Nephron progenitor cell (in vitro differentiated cells): ENCODE measurements at regions not wholly inside any gene's neighbourhood (a gene's known extent, or its start where the extent isn't known, plus 50 kb on each side); places are given as distances from the start of the nearest gene placed in this dataset.

Experiments
- DNase-seq: peaks from one replicate; pipeline ENCODE4 v3.0.0; 2021
- H3K27ac Mint-ChIP-seq: 2 replicates; pipeline ENCODE4 v1.8.0; 2021; ENCODE audit warnings: mild to moderate bottlenecking, moderate library complexity, mixed read lengths
- H3K27me3 Mint-ChIP-seq: 2 replicates; pipeline ENCODE4 v1.8.0; 2021; ENCODE audit warnings: mild to moderate bottlenecking, low read depth, mixed read lengths; ENCODE audit not compliant: poor library complexity
- H3K36me3 Mint-ChIP-seq: 2 replicates; pipeline ENCODE4 v1.8.0; 2021; ENCODE audit warnings: low read depth, mixed read lengths
- H3K4me1 Mint-ChIP-seq: 2 replicates; pipeline ENCODE4 v1.8.0; 2021; ENCODE audit warnings: mixed read lengths
- H3K4me3 Mint-ChIP-seq: 2 replicates; pipeline ENCODE4 v1.8.0; 2021; ENCODE audit warnings: mild to moderate bottlenecking, moderate library complexity, mixed read lengths
- H3K9me3 Mint-ChIP-seq: 2 replicates; pipeline ENCODE4 v1.8.0; 2021; ENCODE audit warnings: mild to moderate bottlenecking, moderate library complexity, mixed read lengths
- TF ChIP-seq, protein P1 (sequence below): fragments of 200-600 bp; sonication (generic); IDR thresholded peaks from 2 replicates; pipeline ENCODE4 v1.5.0; 2021; ENCODE audit warnings: antibody characterized with exemption

DNA sequence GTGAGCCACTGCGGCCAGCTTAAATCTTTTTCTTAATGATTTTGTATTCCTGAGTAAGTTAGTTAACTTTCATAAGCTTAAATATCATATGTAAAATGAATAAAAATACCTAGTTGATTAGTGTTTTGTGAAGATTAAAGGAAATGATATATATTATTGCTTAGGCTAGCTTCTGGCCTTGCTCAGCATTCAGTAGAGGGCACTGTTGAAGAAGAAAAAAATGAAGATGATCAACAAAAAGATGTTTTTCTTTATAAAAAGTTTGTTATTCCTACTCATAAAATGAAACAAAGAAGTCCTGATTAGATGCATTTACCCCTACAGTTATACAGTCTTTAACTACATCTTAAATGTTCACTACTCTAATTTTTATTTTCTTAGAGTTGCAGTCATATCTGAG is 797.7 kb downstream of the RAPGEF2 start:
- Mint-ChIP-seq H3K9me3 (no peaks in the 10 kb centered on the region), H3K27ac (no peak overlapping the region), H3K36me3 (no peaks in the 10 kb centered on the region), H3K4me3 (no peak overlapping the region), H3K4me1 (no peaks in the 10 kb centered on the region), H3K27me3 (no peaks in the 10 kb centered on the region)
- no peak for DNase-seq
- TF ChIP-seq, protein P1, sequence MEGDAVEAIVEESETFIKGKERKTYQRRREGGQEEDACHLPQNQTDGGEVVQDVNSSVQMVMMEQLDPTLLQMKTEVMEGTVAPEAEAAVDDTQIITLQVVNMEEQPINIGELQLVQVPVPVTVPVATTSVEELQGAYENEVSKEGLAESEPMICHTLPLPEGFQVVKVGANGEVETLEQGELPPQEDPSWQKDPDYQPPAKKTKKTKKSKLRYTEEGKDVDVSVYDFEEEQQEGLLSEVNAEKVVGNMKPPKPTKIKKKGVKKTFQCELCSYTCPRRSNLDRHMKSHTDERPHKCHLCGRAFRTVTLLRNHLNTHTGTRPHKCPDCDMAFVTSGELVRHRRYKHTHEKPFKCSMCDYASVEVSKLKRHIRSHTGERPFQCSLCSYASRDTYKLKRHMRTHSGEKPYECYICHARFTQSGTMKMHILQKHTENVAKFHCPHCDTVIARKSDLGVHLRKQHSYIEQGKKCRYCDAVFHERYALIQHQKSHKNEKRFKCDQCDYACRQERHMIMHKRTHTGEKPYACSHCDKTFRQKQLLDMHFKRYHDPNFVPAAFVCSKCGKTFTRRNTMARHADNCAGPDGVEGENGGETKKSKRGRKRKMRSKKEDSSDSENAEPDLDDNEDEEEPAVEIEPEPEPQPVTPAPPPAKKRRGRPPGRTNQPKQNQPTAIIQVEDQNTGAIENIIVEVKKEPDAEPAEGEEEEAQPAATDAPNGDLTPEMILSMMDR: no peak

DNA sequence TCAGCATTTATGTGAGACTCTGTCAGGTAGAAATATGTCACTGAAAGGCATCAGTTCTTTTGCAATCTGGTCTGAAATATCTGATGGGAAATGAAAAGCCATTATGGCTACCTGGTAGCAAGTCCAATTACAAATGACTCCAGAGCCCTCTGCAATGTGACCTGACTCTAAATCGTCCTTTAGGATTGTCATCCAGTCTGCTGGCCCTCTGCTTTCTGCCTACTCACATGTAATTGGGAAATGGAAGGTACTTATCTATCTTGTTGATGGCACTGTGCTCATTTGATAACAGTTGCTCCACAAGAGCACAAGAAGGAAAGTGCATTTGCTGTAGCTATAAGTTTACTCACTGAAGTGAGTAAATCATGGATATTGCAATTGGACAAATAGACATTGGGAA is 799.8 kb downstream of the RAPGEF2 start:
- H3K27ac Mint-ChIP-seq: no peak overlapping the region
- no peaks in the 10 kb centered on the region for H3K4me1 Mint-ChIP-seq

DNA sequence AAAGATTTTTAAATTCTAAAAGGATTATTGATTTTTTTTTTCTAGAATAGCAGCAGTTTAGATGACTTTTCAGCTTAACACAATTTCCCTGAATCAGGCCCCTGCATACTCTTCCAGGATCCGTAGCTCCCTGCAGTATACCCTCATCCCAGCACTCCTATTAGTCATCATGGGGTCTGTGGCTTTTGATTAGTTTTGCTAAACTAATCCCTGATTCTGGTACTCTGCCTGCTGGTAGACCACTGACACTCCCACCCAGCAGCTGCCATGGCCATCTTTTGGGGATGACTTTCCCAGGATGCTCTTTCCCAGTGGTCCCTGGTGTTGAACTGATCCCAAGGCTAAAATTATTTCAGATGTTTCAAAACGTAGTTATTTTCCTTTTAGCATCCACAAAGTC is 802.0 kb downstream of the RAPGEF2 start:
- TF ChIP-seq, protein P1: no peak
- Mint-ChIP-seq H3K27ac (no peak overlapping the region), H3K4me1 (no peaks in the 10 kb centered on the region), H3K9me3 (no peaks in the 10 kb centered on the region), H3K36me3 (no peaks in the 10 kb centered on the region), H3K4me3 (no peak overlapping the region), H3K27me3 (no peaks in the 10 kb centered on the region)
- DNase-seq: no peak

More for the DNA sequence above, 799.8 kb downstream of the RAPGEF2 start:
- H3K36me3 Mint-ChIP-seq: no peaks in the 10 kb centered on the region
- H3K27me3 Mint-ChIP-seq: no peaks in the 10 kb centered on the region
- TF ChIP-seq, protein P1: no peak
- no peaks in the 10 kb centered on the region for H3K9me3 Mint-ChIP-seq
- no peak for DNase-seq
- H3K4me3 Mint-ChIP-seq: no peak overlapping the region

DNA sequence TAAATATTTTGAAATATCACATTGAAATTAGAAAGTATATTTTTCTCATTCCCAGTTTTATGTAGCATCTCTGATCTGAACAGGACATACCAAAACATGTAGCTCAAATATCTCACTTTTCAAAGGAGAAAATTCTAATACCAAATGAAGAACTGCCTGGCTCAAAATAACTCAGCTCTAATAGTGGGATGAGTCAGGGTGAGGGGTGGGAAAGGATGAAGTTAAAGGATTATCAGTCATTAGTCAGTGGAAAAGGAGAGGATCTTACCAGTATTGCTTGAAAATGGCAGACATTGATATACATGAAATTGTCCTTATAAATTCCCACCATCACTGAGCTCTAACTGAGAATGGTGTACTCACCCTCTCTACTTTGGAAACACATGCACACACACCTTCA is 803.2 kb downstream of the RAPGEF2 start:
- Mint-ChIP-seq H3K4me3 (no peak overlapping the region), H3K27me3 (no peaks in the 10 kb centered on the region), H3K27ac (no peak overlapping the region), H3K4me1 (peaks cover 7% of the 10 kb centered on the region), H3K36me3 (no peaks in the 10 kb centered on the region), H3K9me3 (no peaks in the 10 kb centered on the region)
- DNase-seq: no peak
- TF ChIP-seq, protein P1: no peak

DNA sequence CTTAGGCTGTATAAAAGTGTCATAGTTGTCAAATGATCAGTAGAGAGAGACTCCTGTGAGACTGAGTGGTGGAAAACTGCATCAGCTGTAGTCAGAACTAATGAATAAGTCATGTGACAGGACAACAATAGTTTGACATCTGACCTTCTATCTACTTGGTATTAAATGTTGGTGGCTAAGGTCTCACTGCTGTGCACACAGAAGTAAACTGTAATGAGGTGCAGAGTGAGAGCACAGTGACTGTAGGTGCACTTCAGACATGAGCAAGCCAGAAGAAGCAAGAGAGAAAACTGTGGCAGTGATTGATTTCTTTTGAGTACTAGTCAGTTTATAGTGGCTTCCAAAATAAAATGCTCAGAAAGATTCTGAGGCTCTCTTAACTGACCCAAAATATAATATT is 803.6 kb downstream of the RAPGEF2 start:
- Mint-ChIP-seq H3K27ac (no peak overlapping the region), H3K27me3 (no peaks in the 10 kb centered on the region), H3K4me1 (peaks cover 9% of the 10 kb centered on the region), H3K9me3 (no peaks in the 10 kb centered on the region), H3K4me3 (no peak overlapping the region), H3K36me3 (no peaks in the 10 kb centered on the region)
- DNase-seq: no peak
- TF ChIP-seq, protein P1: no peak

DNA sequence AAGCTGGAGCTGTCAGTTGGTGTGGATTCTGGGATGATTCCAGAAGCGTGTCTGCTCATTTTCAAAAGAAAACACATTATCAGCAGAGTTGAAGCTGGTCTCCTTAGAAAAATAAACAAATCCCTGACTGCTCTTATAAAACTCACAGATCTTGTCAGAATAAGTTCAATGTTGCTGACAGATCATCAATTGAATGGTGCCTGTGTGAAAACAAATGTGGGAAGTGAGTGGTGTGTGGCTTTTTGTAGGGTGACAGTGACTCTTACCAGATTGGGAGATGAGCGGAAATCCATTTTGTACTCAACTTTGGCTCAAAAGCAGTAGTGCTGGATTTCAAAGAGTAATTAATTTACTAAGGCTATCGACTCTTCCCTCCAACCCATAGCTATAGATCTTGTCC is 807.8 kb downstream of the RAPGEF2 start:
- DNase-seq: no peak
- Mint-ChIP-seq H3K4me1 (peaks cover 9% of the 10 kb centered on the region), H3K27ac (peak overlapping the region; percentile 11), H3K4me3 (no peak overlapping the region), H3K9me3 (no peaks in the 10 kb centered on the region), H3K36me3 (no peaks in the 10 kb centered on the region), H3K27me3 (no peaks in the 10 kb centered on the region)
- TF ChIP-seq, protein P1: no peak
